ENCODE measurements at regions not wholly inside any gene's neighbourhood (a gene's known extent, or its start where the extent isn't known, plus 50 kb on each side); places are given as distances from the start of the nearest gene placed in this dataset.

DNA sequence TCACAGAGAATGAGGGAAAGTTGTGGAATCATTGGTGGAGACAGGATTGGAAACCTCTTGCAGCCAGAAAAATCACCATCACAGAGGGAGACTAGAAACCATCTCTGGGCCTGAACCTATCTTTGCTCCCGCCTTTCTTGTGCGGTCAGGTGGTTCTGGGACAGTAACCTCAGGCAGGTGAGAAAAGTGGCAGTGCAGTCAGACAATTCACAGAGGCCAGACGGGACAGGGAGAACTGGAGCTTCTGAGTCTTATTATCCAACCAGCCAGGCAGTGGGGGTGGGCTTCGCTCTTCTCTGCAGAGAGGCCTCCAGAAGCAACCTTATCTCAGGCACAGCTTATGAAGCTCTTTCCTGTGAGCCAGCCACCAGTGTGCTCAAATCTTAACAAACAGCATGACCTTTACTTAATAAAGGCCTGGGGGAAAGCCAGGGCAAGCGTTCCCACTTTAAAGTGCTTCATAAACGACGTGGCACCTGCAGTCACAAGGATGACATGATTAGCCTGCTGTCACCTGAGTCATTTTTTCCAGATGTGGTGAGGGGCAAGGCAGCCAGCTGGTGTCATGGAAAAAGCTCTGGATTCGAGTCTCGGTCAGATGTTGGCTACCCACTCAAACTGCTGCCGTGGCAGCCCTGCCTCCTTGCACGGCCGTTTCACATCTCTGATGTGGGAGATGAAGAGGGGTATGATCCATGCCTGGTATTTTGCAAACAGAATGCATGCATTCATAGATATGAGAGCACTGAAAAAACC is 109.7 kb downstream of the B3GNT2 start:
- Mint-ChIP-seq H3K4me3 (peak overlapping the region in 1 of 2 donors; percentile 30), H3K27ac (peak overlapping the region; percentile 4 to 100 (median 92)), H3K4me1 (peaks cover 74% of the 10 kb centered on the region), H3K9me3 (peaks cover 0 to 4% (median 0%) of the 10 kb centered on the region in 7 donors), H3K36me3 (no peaks in the 10 kb centered on the region), H3K27me3 (ENCODE audit: low read depth in 3 of 3) (peaks cover 0 to 4% (median 2%) of the 10 kb centered on the region in 3 donors)
- H3K27ac ChIP-seq (ENCODE audit: low read depth in 1 of 2, low read length in 2 of 2) = peak overlapping the region; percentile 89 to 90
- H3K9ac ChIP-seq (ENCODE audit: insufficient read depth, low read length, poor library complexity, severe bottlenecking) = no peak overlapping the region
- no peaks in the 10 kb centered on the region for H3K36me3 ChIP-seq (replicated peaks in 1 of 2; ENCODE audit: control insufficient read depth in 1 of 2, insufficient read depth in 2 of 2, low read length in 2 of 2)
- intact Hi-C loops (cut with micrococcal nuclease) = no loop called here
- H3K4me2 ChIP-seq (replicated peaks; ENCODE audit: extremely low read depth, low read length, poor library complexity, severe bottlenecking) = peak overlapping the region; percentile 69
- peak overlapping the region in 1 of 3 experiments; percentile 53 for H3K4me3 ChIP-seq (replicated peaks in 1 of 3; ENCODE audit: low read depth in 2 of 3, low read length in 3 of 3)
- peaks cover 58 to 76% of the 10 kb centered on the region in 2 donors for H3K4me1 ChIP-seq (ENCODE audit: control insufficient read depth in 1 of 2, insufficient read depth in 2 of 2, low read length in 2 of 2)
- no peaks in the 10 kb centered on the region for H3K27me3 ChIP-seq (ENCODE audit: control insufficient read depth in 2 of 2, insufficient read depth in 2 of 2, low read length in 2 of 2)
- no peaks in the 10 kb centered on the region for H3K9me3 ChIP-seq (replicated peaks in 1 of 2; ENCODE audit: control insufficient read depth in 1 of 2, insufficient read depth in 1 of 2, low read length in 2 of 2)
- peak overlapping the region; percentile 26 for H2AFZ ChIP-seq (ENCODE audit: insufficient read depth, low read depth, low read length, poor library complexity, severe bottlenecking)
- WGBS (ENCODE audit: insufficient coverage) = 79% methylated on average over 11 of the region's 12 CpGs
- TF ChIP-seq, protein P1, sequence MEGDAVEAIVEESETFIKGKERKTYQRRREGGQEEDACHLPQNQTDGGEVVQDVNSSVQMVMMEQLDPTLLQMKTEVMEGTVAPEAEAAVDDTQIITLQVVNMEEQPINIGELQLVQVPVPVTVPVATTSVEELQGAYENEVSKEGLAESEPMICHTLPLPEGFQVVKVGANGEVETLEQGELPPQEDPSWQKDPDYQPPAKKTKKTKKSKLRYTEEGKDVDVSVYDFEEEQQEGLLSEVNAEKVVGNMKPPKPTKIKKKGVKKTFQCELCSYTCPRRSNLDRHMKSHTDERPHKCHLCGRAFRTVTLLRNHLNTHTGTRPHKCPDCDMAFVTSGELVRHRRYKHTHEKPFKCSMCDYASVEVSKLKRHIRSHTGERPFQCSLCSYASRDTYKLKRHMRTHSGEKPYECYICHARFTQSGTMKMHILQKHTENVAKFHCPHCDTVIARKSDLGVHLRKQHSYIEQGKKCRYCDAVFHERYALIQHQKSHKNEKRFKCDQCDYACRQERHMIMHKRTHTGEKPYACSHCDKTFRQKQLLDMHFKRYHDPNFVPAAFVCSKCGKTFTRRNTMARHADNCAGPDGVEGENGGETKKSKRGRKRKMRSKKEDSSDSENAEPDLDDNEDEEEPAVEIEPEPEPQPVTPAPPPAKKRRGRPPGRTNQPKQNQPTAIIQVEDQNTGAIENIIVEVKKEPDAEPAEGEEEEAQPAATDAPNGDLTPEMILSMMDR (IDR thresholded peaks at IDR 0.05) = no peak
- no peak for DNase-seq
- H3K79me2 ChIP-seq (ENCODE audit: insufficient read depth, low read length) = no peaks in the 10 kb centered on the region
- no peaks in the 10 kb centered on the region for H4K20me1 ChIP-seq (ENCODE audit: insufficient read depth, low read length)

DNA sequence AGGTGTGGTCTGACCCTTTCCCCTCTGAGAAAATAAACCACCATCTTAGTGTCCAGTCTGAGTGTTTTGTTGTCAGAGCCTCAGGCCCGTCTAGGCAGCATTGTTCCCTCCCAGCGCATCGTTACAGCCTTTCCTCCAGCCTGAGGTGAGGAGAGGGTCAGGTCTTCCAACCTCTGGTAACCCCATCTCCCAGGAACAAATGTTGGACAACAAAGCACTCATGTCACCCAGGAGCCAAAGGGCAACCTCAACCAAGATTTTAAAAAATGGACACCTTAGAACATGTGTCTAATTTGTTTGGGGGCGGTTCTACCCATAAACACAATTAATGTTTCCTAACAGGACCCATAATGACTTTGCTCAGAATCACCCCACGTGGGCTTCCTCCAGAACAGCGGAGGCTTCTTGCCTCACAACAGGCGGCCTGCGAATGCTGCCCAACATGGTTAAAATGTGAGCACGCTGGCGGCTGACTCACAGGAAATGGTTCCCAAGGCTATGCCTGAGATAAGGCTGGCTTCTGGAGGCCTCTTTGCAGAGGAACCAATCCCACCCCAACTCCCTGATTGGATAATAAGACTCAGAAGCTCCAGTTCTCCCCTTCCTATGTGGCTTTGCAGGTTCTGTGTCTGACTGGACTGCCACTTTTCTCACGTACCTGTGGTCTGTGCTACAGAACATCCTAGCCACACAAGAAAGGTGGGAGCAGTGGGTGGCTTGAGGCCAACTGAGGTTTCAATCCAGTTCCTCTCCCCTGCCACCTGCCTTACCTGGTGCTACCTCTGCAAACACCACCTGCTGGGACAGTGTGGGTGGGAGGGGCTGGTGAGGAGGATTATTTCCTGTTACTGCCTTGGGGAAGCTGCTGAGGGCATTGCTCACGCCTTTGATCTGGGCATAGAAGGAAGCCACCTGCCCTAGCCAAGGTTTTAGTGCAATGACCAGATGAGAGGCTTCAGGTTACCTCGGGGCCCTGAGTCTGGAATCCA is 108.8 kb downstream of the B3GNT2 start:
- 2% methylated on average over 6 of the region's 13 CpGs for WGBS (ENCODE audit: insufficient coverage)
- H3K9me3 Mint-ChIP-seq = peaks cover 0 to 4% (median 0%) of the 10 kb centered on the region in 7 donors
- TF ChIP-seq, protein P1 (IDR thresholded peaks at IDR 0.05) = no peak
- peak overlapping the region; percentile 89 to 90 for H3K27ac ChIP-seq (ENCODE audit: low read depth in 1 of 2, low read length in 2 of 2)
- H2AFZ ChIP-seq (ENCODE audit: insufficient read depth, low read depth, low read length, poor library complexity, severe bottlenecking) = peak overlapping the region; percentile 26
- peak overlapping the region; percentile 92 to 100 (median 96) for H3K27ac Mint-ChIP-seq
- peaks cover 67% of the 10 kb centered on the region for H3K4me1 Mint-ChIP-seq
- H3K27me3 Mint-ChIP-seq (ENCODE audit: low read depth in 3 of 3) = no peaks in the 10 kb centered on the region
- peaks cover 54 to 70% of the 10 kb centered on the region in 2 donors for H3K4me1 ChIP-seq (ENCODE audit: control insufficient read depth in 1 of 2, insufficient read depth in 2 of 2, low read length in 2 of 2)
- peak overlapping the region; percentile 70 to 87 for H3K4me3 Mint-ChIP-seq
- H3K4me3 ChIP-seq (replicated peaks in 1 of 3; ENCODE audit: low read depth in 2 of 3, low read length in 3 of 3) = peak overlapping the region in 1 of 3 experiments; percentile 53
- no peaks in the 10 kb centered on the region for H3K79me2 ChIP-seq (ENCODE audit: insufficient read depth, low read length)
- no peaks in the 10 kb centered on the region for H3K36me3 ChIP-seq (replicated peaks in 1 of 2; ENCODE audit: control insufficient read depth in 1 of 2, insufficient read depth in 2 of 2, low read length in 2 of 2)
- peak overlapping the region; percentile 53 for H3K9ac ChIP-seq (ENCODE audit: insufficient read depth, low read length, poor library complexity, severe bottlenecking)
- H3K27me3 ChIP-seq (ENCODE audit: control insufficient read depth in 2 of 2, insufficient read depth in 2 of 2, low read length in 2 of 2) = no peaks in the 10 kb centered on the region
- no peaks in the 10 kb centered on the region for H4K20me1 ChIP-seq (ENCODE audit: insufficient read depth, low read length)
- intact Hi-C loops (cut with micrococcal nuclease) = loop anchor here in 1 of 2 donors (5.0 kb wide), 1 partner anchor 107 kb away; the partner anchor contains the start of gene B3GNT2
- H3K9me3 ChIP-seq (replicated peaks in 1 of 2; ENCODE audit: control insufficient read depth in 1 of 2, insufficient read depth in 1 of 2, low read length in 2 of 2) = no peaks in the 10 kb centered on the region
- H3K36me3 Mint-ChIP-seq = no peaks in the 10 kb centered on the region
- peak overlapping the region; percentile 69 for H3K4me2 ChIP-seq (replicated peaks; ENCODE audit: extremely low read depth, low read length, poor library complexity, severe bottlenecking)
- peak; percentile 79 to 92 (median 85) for DNase-seq

All from CD14-positive monocyte (primary cell).